ENCODE measurements at regions not wholly inside any gene's neighbourhood (a gene's known extent, or its start where the extent isn't known, plus 50 kb on each side); places are given as distances from the start of the nearest gene placed in this dataset.

GRCh38 chr1:200316148-200316803, 93.6 kb downstream of the ZNF281 start:
- no peak overlapping the region for H2BK5ac ChIP-seq (ENCODE audit: low read depth, low read length)
- H4K5ac ChIP-seq (ENCODE audit: insufficient read length, low read depth, low read length) = no peak overlapping the region
- DNase-seq (ENCODE audit: low read depth in 1 of 2, low spot score in 2 of 2) = no peak
- no peaks in the 10 kb centered on the region for H3K36me3 ChIP-seq (ENCODE audit: control insufficient read depth in 2 of 4, insufficient read depth in 4 of 4, low read length in 3 of 4)
- POLR2A ChIA-PET (ENCODE audit: partially characterized antibody) = interaction anchor here (2.1 kb wide), 1 partner anchor 47 kb away, joined by 6 read pairs; no protein-coding TSS in a partner anchor
- no peaks in the 10 kb centered on the region for H3K9me3 ChIP-seq (ENCODE audit: insufficient read depth in 2 of 2, low read depth in 1 of 2, low read length in 1 of 2)
- H2AK5ac ChIP-seq (ENCODE audit: low read depth, low read length) = no peak overlapping the region
- H3K79me1 ChIP-seq (ENCODE audit: low read depth, low read length) = no peaks in the 10 kb centered on the region
- H3K56ac ChIP-seq (replicated peaks; ENCODE audit: insufficient read length, low read depth, low read length) = no peak overlapping the region
- H3K4me3 ChIP-seq (ENCODE audit: extremely low read depth in 1 of 4, insufficient read depth in 2 of 4, low read depth in 3 of 4, low read length in 4 of 4) = no peak overlapping the region
- H2BK15ac ChIP-seq (ENCODE audit: low read length) = no peak overlapping the region
- peaks cover 0 to 7% (median 0%) of the 10 kb centered on the region in 4 experiments; a peak in 1 of 7 replicates for H3K4me1 ChIP-seq (replicated peaks in 1 of 4; ENCODE audit: control insufficient read depth in 3 of 4, insufficient read depth in 4 of 4, low read length in 3 of 4)
- no peak overlapping the region for H3K27ac ChIP-seq (ENCODE audit: low read depth, low read length)
- no peak overlapping the region for H2BK20ac ChIP-seq (ENCODE audit: low read length)
- H4K91ac ChIP-seq (replicated peaks; ENCODE audit: insufficient read length, low read length) = no peak overlapping the region
- no peak overlapping the region for H3K18ac ChIP-seq (ENCODE audit: extremely low read depth, low read length)
- FAIRE-seq = no peak
- H3K79me2 ChIP-seq (ENCODE audit: control insufficient read depth in 1 of 2, insufficient read depth in 2 of 2, low read length in 2 of 2) = no peaks in the 10 kb centered on the region
- no peak overlapping the region for H4K8ac ChIP-seq (ENCODE audit: extremely low read depth, insufficient read depth, low read length)
- H3K23me2 ChIP-seq (ENCODE audit: low read depth, low read length) = no peaks in the 10 kb centered on the region
- H3K4ac ChIP-seq (replicated peaks; ENCODE audit: insufficient read length, low read depth, low read length) = no peak overlapping the region
- no peak overlapping the region for H3K14ac ChIP-seq (ENCODE audit: insufficient read length)
- no peaks in the 10 kb centered on the region for H3K27me3 ChIP-seq (replicated peaks in 1 of 4; ENCODE audit: control insufficient read depth in 3 of 4, extremely low read depth in 1 of 4, insufficient read depth in 3 of 4, low read length in 3 of 4)
- 96% methylated on average over 7 of the region's 7 CpGs; no CpG with 5 or more reads in 1 of the 2 experiments for WGBS, 2 experiments (ENCODE audit: extremely low coverage in 1 of 2, insufficient coverage in 1 of 2, insufficient read length in 1 of 2, insufficient replicate concordance in 2 of 2, low coverage in 1 of 2, low lambda C conversion rate in 2 of 2, missing lambda C conversion rate in 1 of 2)
- CTCF ChIA-PET (ENCODE audit: partially characterized antibody) = interaction anchor here (0.8 to 1.5 kb wide), 2 partner anchors 9 to 194 kb away, joined by 3 to 9 read pairs; no protein-coding TSS in a partner anchor
- H4K20me1 ChIP-seq (replicated peaks in 1 of 2; ENCODE audit: control insufficient read depth in 1 of 2, insufficient read depth in 2 of 2, low read length in 2 of 2) = no peaks in the 10 kb centered on the region
- H3K23ac ChIP-seq (ENCODE audit: insufficient read length) = no peak overlapping the region
- H2AFZ ChIP-seq (ENCODE audit: low read length) = no peak overlapping the region
- H2BK12ac ChIP-seq (ENCODE audit: low read depth, low read length) = no peak overlapping the region
- no peak overlapping the region for H2BK120ac ChIP-seq (replicated peaks; ENCODE audit: low read depth, low read length)
- H3K4me2 ChIP-seq (ENCODE audit: insufficient read depth in 1 of 2, low read depth in 2 of 2, low read length in 2 of 2) = no peak overlapping the region
- H3K9ac ChIP-seq (replicated peaks in 1 of 4; ENCODE audit: extremely low read depth in 1 of 4, low read depth in 3 of 4, low read length in 3 of 4) = no peak overlapping the region
- TF ChIP-seq RBBP5 (IDR thresholded peaks at IDR 0.05; ENCODE audit: borderline replicate concordance, low read depth, low read length) (no peak), SAP30 (IDR thresholded peaks at IDR 0.05; ENCODE audit: insufficient read depth, insufficient replicate concordance, low read length) (no peak), POLR2AphosphoS5 (IDR thresholded peaks at IDR 0.05; ENCODE audit: low read depth, low read length) (no peak), USF2 (IDR thresholded peaks at IDR 0.05; ENCODE audit: low read length) (no peak), BCL11A (IDR thresholded peaks at IDR 0.05; ENCODE audit: low read depth in 2 of 2, low read length in 2 of 2) (no peak), FOSL1 (IDR thresholded peaks at IDR 0.05; ENCODE audit: insufficient read depth, low read depth, low read length) (no peak), CTCF (IDR thresholded peaks at IDR 0.05; ENCODE audit: control extremely low read depth in 1 of 3, insufficient read depth in 1 of 3, low read depth in 1 of 3, low read length in 3 of 3) (no peak), RAD21 (IDR thresholded peaks at IDR 0.05 in 1 of 2, conservative IDR thresholded peaks at IDR 0.05 in 1 of 2; ENCODE audit: low read depth in 2 of 2, low read length in 2 of 2) (no peak)

Data from H1 (cell line).